H9 (cell line): ENCODE measurements at regions not wholly inside any gene's neighbourhood (a gene's known extent, or its start where the extent isn't known, plus 50 kb on each side); places are given as distances from the start of the nearest gene placed in this dataset.
A peak's percentile ranks its signal among the peaks of the same experiment; 100 is the strongest.

Source experiments
- DNase-seq: peaks from one replicate; pipeline ENCODE4 v3.0.0-alpha.2; 2017
- H2AFZ ChIP-seq: one replicate; pipeline ENCODE4 v1.6.1; 2013; ENCODE audit warnings: mild to moderate bottlenecking, low read length, control low read depth, moderate library complexity
- H2AK5ac ChIP-seq: 2 replicates; pipeline ENCODE4 v1.6.1; 2013; ENCODE audit warnings: low read length, control low read depth, mixed read lengths; ENCODE audit not compliant: insufficient read length
- H2BK120ac ChIP-seq: one replicate; pipeline ENCODE4 v1.6.1; 2013; ENCODE audit warnings: low read depth, mild to moderate bottlenecking, low read length, control low read depth, inconsistent platforms; ENCODE audit not compliant: poor library complexity, severe bottlenecking
- H2BK12ac ChIP-seq: 2 replicates; pipeline ENCODE4 v1.6.1; 2013; ENCODE audit warnings: low read length, control low read depth, mixed read lengths, low read depth; ENCODE audit not compliant: insufficient read length
- H2BK15ac ChIP-seq: 2 replicates; pipeline ENCODE4 v1.6.1; 2013; ENCODE audit warnings: low read depth, low read length, control low read depth
- H2BK20ac ChIP-seq: one replicate; pipeline ENCODE4 v1.6.1; 2013; ENCODE audit warnings: low read depth, mild to moderate bottlenecking, low read length, control low read depth, inconsistent platforms; ENCODE audit not compliant: poor library complexity, severe bottlenecking
- H2BK5ac ChIP-seq: 2 replicates; pipeline ENCODE4 v1.6.1; 2013; ENCODE audit warnings: low read length, control low read depth, mixed read lengths; ENCODE audit not compliant: insufficient read length
- H3K14ac ChIP-seq: 2 replicates; pipeline ENCODE4 v1.6.1; 2013; ENCODE audit warnings: low read length, control low read depth; ENCODE audit not compliant: insufficient read depth
- H3K18ac ChIP-seq: 2 replicates; pipeline ENCODE4 v1.6.1; 2013; ENCODE audit warnings: low read depth, mild to moderate bottlenecking, mixed read lengths, low read length, control low read depth; ENCODE audit not compliant: insufficient read length
- H3K23ac ChIP-seq: 2 replicates; pipeline ENCODE4 v1.6.1; 2013; ENCODE audit warnings: low read length, control low read depth, mixed read lengths, low read depth; ENCODE audit not compliant: insufficient read length
- H3K23me2 ChIP-seq: 2 replicates; pipeline ENCODE4 v1.6.1; 2013; ENCODE audit warnings: low read depth, mild to moderate bottlenecking, mixed read lengths, low read length, control low read depth; ENCODE audit not compliant: insufficient read length, poor library complexity, severe bottlenecking
- H3K27ac ChIP-seq: 2 replicates; pipeline ENCODE4 v1.5.1; 2013; ENCODE audit warnings: low read length, control low read depth, mixed read lengths, low read depth; ENCODE audit not compliant: insufficient read length
- H3K27me3 ChIP-seq: 2 replicates; pipeline ENCODE4 v1.6.1; 2013; ENCODE audit warnings: low read length, control low read depth, inconsistent platforms; ENCODE audit not compliant: insufficient read depth
- H3K4ac ChIP-seq: 2 replicates; pipeline ENCODE4 v1.6.1; 2013; ENCODE audit warnings: low read depth, mild to moderate bottlenecking, control low read depth, inconsistent platforms, low read length, moderate library complexity
- H3K4me1 ChIP-seq: 2 replicates; pipeline ENCODE4 v1.6.1; 2013; ENCODE audit warnings: low read length, control low read depth, inconsistent platforms; ENCODE audit not compliant: insufficient read depth
- H3K4me2 ChIP-seq: 2 replicates; pipeline ENCODE4 v1.6.1; 2013; ENCODE audit warnings: low read length, control low read depth, mixed read lengths; ENCODE audit not compliant: insufficient read length, insufficient read depth
- H3K56ac ChIP-seq: 2 replicates; pipeline ENCODE4 v1.6.1; 2013; ENCODE audit warnings: low read depth, mild to moderate bottlenecking, mixed read lengths, low read length, control low read depth; ENCODE audit not compliant: insufficient read length
- H3K79me1 ChIP-seq: 2 replicates; pipeline ENCODE4 v1.6.1; 2013; ENCODE audit warnings: low read depth, mild to moderate bottlenecking, moderate library complexity, low read length, control low read depth, inconsistent platforms; ENCODE audit not compliant: insufficient read depth, poor library complexity, severe bottlenecking
- H3K79me2 ChIP-seq: 2 replicates; pipeline ENCODE4 v1.6.1; 2013; ENCODE audit warnings: low read length, control low read depth, inconsistent platforms; ENCODE audit not compliant: insufficient read depth
- H3K9ac ChIP-seq: 2 replicates; pipeline ENCODE4 v1.6.1; 2013; ENCODE audit warnings: low read length, control low read depth, mixed read lengths; ENCODE audit not compliant: insufficient read length; ENCODE audit errors: extremely low read depth
- H3K9me3 ChIP-seq: one replicate; pipeline ENCODE4 v1.6.1; 2013; ENCODE audit warnings: low read depth, low read length, inconsistent platforms; ENCODE audit not compliant: control insufficient read depth
- H3T11ph ChIP-seq: one replicate; pipeline ENCODE4 v1.6.1; 2013; ENCODE audit warnings: mild to moderate bottlenecking, low read length, control low read depth, inconsistent platforms
- H4K20me1 ChIP-seq: one replicate; pipeline ENCODE4 v1.6.1; 2013; ENCODE audit not compliant: control insufficient read depth, insufficient read length, insufficient read depth
- H4K5ac ChIP-seq: 2 replicates; pipeline ENCODE4 v1.6.1; 2013; ENCODE audit warnings: low read depth, mild to moderate bottlenecking, mixed read lengths, low read length, control low read depth; ENCODE audit not compliant: insufficient read length
- H4K8ac ChIP-seq: replicated peaks from 2 replicates; pipeline ENCODE4 v1.6.1; 2013; ENCODE audit warnings: low read length, control low read depth, mixed read lengths, low read depth; ENCODE audit not compliant: insufficient read length
- H4K91ac ChIP-seq: 2 replicates; pipeline ENCODE4 v1.6.1; 2013; ENCODE audit warnings: low read depth, mild to moderate bottlenecking, moderate library complexity, mixed read lengths, low read length, control low read depth; ENCODE audit not compliant: insufficient read length
- H3K27ac Mint-ChIP-seq, 3 experiments: 2 replicates in 2 of 3; 3 replicates in 1 of 3; pipeline ENCODE4 v1.8.0; 2020 to 2021; ENCODE audit warnings: mixed read lengths in 3 of 3, mild to moderate bottlenecking in 1 of 3, moderate library complexity in 1 of 3
- H3K27me3 Mint-ChIP-seq: 2 replicates; pipeline ENCODE4 v1.8.0; 2021; ENCODE audit warnings: low read depth, mild to moderate bottlenecking, moderate library complexity, mixed read lengths
- H3K36me3 Mint-ChIP-seq, 3 experiments: 2 replicates in 2 of 3; 3 replicates in 1 of 3; pipeline ENCODE4 v1.8.0; 2020 to 2021; ENCODE audit warnings: low read depth in 3 of 3, mixed read lengths in 3 of 3; ENCODE audit not compliant: insufficient read depth in 1 of 3
- H3K4me1 Mint-ChIP-seq, 2 experiments: 2 replicates each; pipeline ENCODE4 v1.8.0; 2020; ENCODE audit warnings: mixed read lengths in 2 of 2
- H3K4me3 Mint-ChIP-seq, 2 experiments: 2 replicates in 1 of 2; 3 replicates in 1 of 2; pipeline ENCODE4 v1.8.0; 2020 to 2021; ENCODE audit warnings: mild to moderate bottlenecking in 2 of 2, mixed read lengths in 2 of 2, moderate library complexity in 1 of 2
- H3K9me3 Mint-ChIP-seq, 2 experiments: 2 replicates in 1 of 2; 3 replicates in 1 of 2; pipeline ENCODE4 v1.8.0; 2020; ENCODE audit warnings: mild to moderate bottlenecking in 2 of 2, mixed read lengths in 2 of 2, moderate library complexity in 1 of 2
- TF ChIP-seq, protein P1 (sequence below): fragments of 200-600 bp; sonication (generic); conservative IDR thresholded peaks from 3 replicates; pipeline ENCODE4 v1.8.0; 2021; ENCODE audit warnings: antibody characterized with exemption, mild to moderate bottlenecking

DNA sequence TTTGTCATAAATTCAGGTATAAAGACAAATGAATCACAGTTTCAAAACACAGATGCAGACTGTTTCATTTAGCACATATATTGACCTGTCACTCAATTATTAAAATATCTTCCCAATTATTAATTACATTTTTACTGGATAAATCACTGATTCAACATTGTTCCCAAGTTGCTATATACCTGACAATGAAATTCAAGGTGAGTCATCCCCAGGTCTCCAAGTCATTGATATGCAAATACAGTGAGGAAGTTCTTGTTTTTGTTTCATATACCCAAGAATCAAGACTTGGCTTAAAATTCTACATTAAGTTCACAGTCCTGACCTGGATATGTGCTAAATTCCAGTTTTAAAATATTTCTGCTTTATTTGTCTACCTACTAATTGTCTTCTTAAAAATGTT is 599.3 kb upstream of the PSMD7 start:
- Histone ChIP-seq H2BK20ac (no peak overlapping the region), H2AFZ (no peak overlapping the region), H3K4ac (no peak overlapping the region), H4K91ac (no peak overlapping the region), H3K4me1 (peaks cover 3% of the 10 kb centered on the region; the same call in 1 of the 2 replicates), H3K14ac (no peak overlapping the region), H3K9me3 (no peaks in the 10 kb centered on the region), H3K56ac (no peak overlapping the region), H3K79me1 (no peaks in the 10 kb centered on the region), H3K18ac (no peak overlapping the region), H3K23ac (no peak overlapping the region), H3K27me3 (no peaks in the 10 kb centered on the region), H2BK12ac (no peak overlapping the region), H4K20me1 (no peaks in the 10 kb centered on the region), H2AK5ac (no peak overlapping the region), H3K27ac (no peak overlapping the region), H4K5ac (no peak overlapping the region), H3K4me2 (no peak overlapping the region), H3K9ac (no peak overlapping the region), H2BK5ac (no peak overlapping the region), H3K79me2 (no peaks in the 10 kb centered on the region), H2BK15ac (no peak overlapping the region), H4K8ac (no peak overlapping the region), H3T11ph (no peak overlapping the region), H2BK120ac (no peak overlapping the region), H3K23me2 (no peaks in the 10 kb centered on the region)
- H3K36me3 Mint-ChIP-seq: no peaks in the 10 kb centered on the region
- H3K27ac Mint-ChIP-seq: peak overlapping the region; percentile 18 to 55 (median 53); a peak in 1 of 7 replicates
- H3K9me3 Mint-ChIP-seq: peaks cover 0 to 2% of the 10 kb centered on the region in 2 experiments; a peak in 2 of 5 replicates
- TF ChIP-seq, protein P1, sequence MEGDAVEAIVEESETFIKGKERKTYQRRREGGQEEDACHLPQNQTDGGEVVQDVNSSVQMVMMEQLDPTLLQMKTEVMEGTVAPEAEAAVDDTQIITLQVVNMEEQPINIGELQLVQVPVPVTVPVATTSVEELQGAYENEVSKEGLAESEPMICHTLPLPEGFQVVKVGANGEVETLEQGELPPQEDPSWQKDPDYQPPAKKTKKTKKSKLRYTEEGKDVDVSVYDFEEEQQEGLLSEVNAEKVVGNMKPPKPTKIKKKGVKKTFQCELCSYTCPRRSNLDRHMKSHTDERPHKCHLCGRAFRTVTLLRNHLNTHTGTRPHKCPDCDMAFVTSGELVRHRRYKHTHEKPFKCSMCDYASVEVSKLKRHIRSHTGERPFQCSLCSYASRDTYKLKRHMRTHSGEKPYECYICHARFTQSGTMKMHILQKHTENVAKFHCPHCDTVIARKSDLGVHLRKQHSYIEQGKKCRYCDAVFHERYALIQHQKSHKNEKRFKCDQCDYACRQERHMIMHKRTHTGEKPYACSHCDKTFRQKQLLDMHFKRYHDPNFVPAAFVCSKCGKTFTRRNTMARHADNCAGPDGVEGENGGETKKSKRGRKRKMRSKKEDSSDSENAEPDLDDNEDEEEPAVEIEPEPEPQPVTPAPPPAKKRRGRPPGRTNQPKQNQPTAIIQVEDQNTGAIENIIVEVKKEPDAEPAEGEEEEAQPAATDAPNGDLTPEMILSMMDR: no peak
- no peak overlapping the region for H3K4me3 Mint-ChIP-seq
- DNase-seq: no peak
- no peaks in the 10 kb centered on the region; the same call in 1 of the 2 replicates for H3K27me3 Mint-ChIP-seq
- H3K4me1 Mint-ChIP-seq: peaks cover 24 to 27% of the 10 kb centered on the region in 2 experiments
